Transverse colon (tissue), 3 donors: ENCODE measurements at regions not wholly inside any gene's neighbourhood (a gene's known extent, or its start where the extent isn't known, plus 50 kb on each side); places are given as distances from the start of the nearest gene placed in this dataset.

Experiments
- EP300 ChIP-seq: sonication (generic); formaldehyde crosslinking; IDR thresholded peaks from one replicate; pipeline ENCODE4 v1.6.1; 2017; ENCODE audit warnings: antibody characterized with exemption, low read depth
- POLR2A ChIP-seq: fragments of 450-650 bp; IDR thresholded peaks from one replicate; pipeline ENCODE4 v1.6.1; 2016; ENCODE audit warnings: antibody characterized with exemption, mild to moderate bottlenecking, moderate library complexity
- TF ChIP-seq, protein P1 (sequence below), 5 experiments: fragments of 200-600 bp in 3 of 5; fragments of 450-650 bp in 2 of 5; sonication (generic) in 3 of 5; IDR thresholded peaks; 1 replicate in 2 of 5; 2 replicates in 3 of 5; pipeline ENCODE4 v1.5.1; 2016 to 2017; ENCODE audit warnings: antibody characterized with exemption in 5 of 5, inconsistent platforms in 3 of 5, mild to moderate bottlenecking in 2 of 5, moderate library complexity in 1 of 5

DNA sequence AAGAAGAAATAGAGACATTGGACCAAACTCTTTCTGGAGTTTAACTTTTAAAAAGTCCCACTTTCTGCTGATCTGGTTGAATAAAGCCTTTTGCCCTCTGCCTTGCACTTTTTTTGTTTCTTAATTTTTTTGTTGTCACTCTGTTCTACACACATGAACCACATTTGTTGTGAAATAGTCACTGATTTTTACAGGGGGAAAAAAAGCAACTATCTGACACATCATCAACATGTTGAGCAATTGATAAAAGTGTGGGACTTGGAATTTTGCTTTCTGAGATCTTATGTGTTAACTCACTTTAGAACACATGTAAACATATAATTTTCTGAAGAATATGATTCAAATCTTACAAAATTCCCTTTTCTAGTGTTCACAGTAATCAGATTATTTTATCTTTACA, 414.8 kb upstream of the FIGN start:
- TF ChIP-seq, protein P1, sequence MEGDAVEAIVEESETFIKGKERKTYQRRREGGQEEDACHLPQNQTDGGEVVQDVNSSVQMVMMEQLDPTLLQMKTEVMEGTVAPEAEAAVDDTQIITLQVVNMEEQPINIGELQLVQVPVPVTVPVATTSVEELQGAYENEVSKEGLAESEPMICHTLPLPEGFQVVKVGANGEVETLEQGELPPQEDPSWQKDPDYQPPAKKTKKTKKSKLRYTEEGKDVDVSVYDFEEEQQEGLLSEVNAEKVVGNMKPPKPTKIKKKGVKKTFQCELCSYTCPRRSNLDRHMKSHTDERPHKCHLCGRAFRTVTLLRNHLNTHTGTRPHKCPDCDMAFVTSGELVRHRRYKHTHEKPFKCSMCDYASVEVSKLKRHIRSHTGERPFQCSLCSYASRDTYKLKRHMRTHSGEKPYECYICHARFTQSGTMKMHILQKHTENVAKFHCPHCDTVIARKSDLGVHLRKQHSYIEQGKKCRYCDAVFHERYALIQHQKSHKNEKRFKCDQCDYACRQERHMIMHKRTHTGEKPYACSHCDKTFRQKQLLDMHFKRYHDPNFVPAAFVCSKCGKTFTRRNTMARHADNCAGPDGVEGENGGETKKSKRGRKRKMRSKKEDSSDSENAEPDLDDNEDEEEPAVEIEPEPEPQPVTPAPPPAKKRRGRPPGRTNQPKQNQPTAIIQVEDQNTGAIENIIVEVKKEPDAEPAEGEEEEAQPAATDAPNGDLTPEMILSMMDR (IDR thresholded peaks at IDR 0.05) = no peak
- no peak for TF ChIP-seq POLR2A
- TF ChIP-seq EP300 = no peak
